Astrocyte (in vitro differentiated cells and primary cell): ENCODE measurements at regions not wholly inside any gene's neighbourhood (a gene's known extent, or its start where the extent isn't known, plus 50 kb on each side); places are given as distances from the start of the nearest gene placed in this dataset.
A peak's percentile ranks its signal among the peaks of the same experiment; 100 is the strongest.

Experiments used
- DNase-seq: peaks from one replicate; pipeline ENCODE4 v3.0.0-alpha.2; 2010; ENCODE audit warnings: low read depth
- FAIRE-seq: peaks from 2 replicates; lab custom pipeline; 2011; peaks lifted over from hg19 to GRCh38; lab: Jason Lieb, UNC
- H2AFZ ChIP-seq: 2 replicates; pipeline ENCODE4 v1.6.0; 2012; ENCODE audit warnings: low read depth, low read length, inconsistent platforms
- H3K27ac ChIP-seq: 2 replicates; pipeline ENCODE4 v1.5.1; 2011; ENCODE audit warnings: low read depth, low read length, inconsistent platforms
- H3K27me3 ChIP-seq: 2 replicates; pipeline ENCODE4 v1.6.0; 2011; ENCODE audit warnings: low read length, inconsistent platforms; ENCODE audit not compliant: insufficient read depth
- H3K36me3 ChIP-seq: 2 replicates; pipeline ENCODE4 v1.5.1; 2011; ENCODE audit warnings: low read length, inconsistent platforms; ENCODE audit not compliant: insufficient read depth
- H3K4me1 ChIP-seq: 2 replicates; pipeline ENCODE4 v1.5.1; 2011; ENCODE audit warnings: low read length, inconsistent platforms; ENCODE audit not compliant: insufficient read depth
- H3K4me2 ChIP-seq: 2 replicates; pipeline ENCODE4 v1.6.0; 2012; ENCODE audit warnings: low read length, inconsistent platforms
- H3K4me3 ChIP-seq: 2 replicates; pipeline ENCODE4 v1.5.1; 2011; ENCODE audit warnings: low read depth, mild to moderate bottlenecking, low read length, inconsistent platforms; ENCODE audit not compliant: insufficient read depth
- H3K79me2 ChIP-seq: 2 replicates; pipeline ENCODE4 v1.6.0; 2012; ENCODE audit warnings: mild to moderate bottlenecking, low read length, inconsistent platforms; ENCODE audit not compliant: insufficient read depth
- H3K9ac ChIP-seq: 2 replicates; pipeline ENCODE4 v1.6.0; 2012; ENCODE audit warnings: mild to moderate bottlenecking, low read length, inconsistent platforms
- H3K9me3 ChIP-seq: 2 replicates; pipeline ENCODE4 v1.5.1; 2012; ENCODE audit warnings: low read depth, mild to moderate bottlenecking, low read length, inconsistent platforms; ENCODE audit not compliant: insufficient read depth
- H4K20me1 ChIP-seq: 2 replicates; pipeline ENCODE4 v1.6.0; 2012; ENCODE audit warnings: low read length, inconsistent platforms; ENCODE audit not compliant: insufficient read depth
- H3K27ac Mint-ChIP-seq: one replicate; pipeline ENCODE4 v1.8.0; 2021; ENCODE audit warnings: mild to moderate bottlenecking, mixed read lengths; ENCODE audit not compliant: unreplicated experiment
- H3K27me3 Mint-ChIP-seq: one replicate; pipeline ENCODE4 v1.8.0; 2021; ENCODE audit warnings: low read depth, mixed read lengths; ENCODE audit not compliant: unreplicated experiment
- H3K36me3 Mint-ChIP-seq: one replicate; pipeline ENCODE4 v1.8.0; 2021; ENCODE audit warnings: low read depth, mixed read lengths; ENCODE audit not compliant: unreplicated experiment
- H3K4me1 Mint-ChIP-seq: one replicate; pipeline ENCODE4 v1.8.0; 2021; ENCODE audit warnings: low read depth, mixed read lengths; ENCODE audit not compliant: unreplicated experiment
- H3K4me3 Mint-ChIP-seq: one replicate; pipeline ENCODE4 v1.8.0; 2021; ENCODE audit warnings: mild to moderate bottlenecking, moderate library complexity, mixed read lengths; ENCODE audit not compliant: unreplicated experiment
- H3K9me3 Mint-ChIP-seq: one replicate; pipeline ENCODE4 v1.8.0; 2021; ENCODE audit warnings: mild to moderate bottlenecking, mixed read lengths; ENCODE audit not compliant: unreplicated experiment
- EZH2 ChIP-seq: IDR thresholded peaks from 2 replicates; pipeline ENCODE4 v1.6.1; 2012; ENCODE audit warnings: mild to moderate bottlenecking, low read length, inconsistent platforms; ENCODE audit not compliant: insufficient read depth
- TF ChIP-seq, protein P1 (sequence below): IDR thresholded peaks from 2 replicates; pipeline ENCODE4 v1.5.1; 2011; ENCODE audit warnings: low read depth, mild to moderate bottlenecking, inconsistent platforms, low read length, moderate library complexity; ENCODE audit not compliant: insufficient read depth

DNA sequence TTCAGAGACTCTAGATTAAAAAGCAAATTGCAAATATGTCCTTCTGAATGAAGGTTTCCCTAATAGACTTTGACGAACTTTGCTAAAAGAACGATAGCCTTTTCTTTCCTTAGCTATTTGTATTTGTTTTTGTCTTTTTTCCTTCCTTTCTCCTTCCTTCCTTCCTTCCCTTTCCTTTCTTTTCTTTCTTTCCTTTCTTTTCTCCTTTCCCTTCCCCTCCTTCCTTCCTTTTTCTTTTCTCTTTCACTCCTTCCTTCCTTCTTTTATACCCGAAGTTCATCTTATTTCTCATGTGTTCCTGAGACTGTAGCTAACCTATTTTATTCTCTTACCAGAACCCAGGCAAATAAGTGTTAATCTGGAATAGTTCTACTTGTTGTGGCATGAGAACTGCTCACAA lies 381.2 kb upstream of the RUNX1 start:
- Histone ChIP-seq H3K36me3 (no peaks in the 10 kb centered on the region), H3K27ac (no peak overlapping the region), H3K4me2 (no peak overlapping the region), H3K4me3 (no peak overlapping the region), H3K79me2 (no peaks in the 10 kb centered on the region), H2AFZ (no peak overlapping the region), H3K9me3 (peaks cover 9% of the 10 kb centered on the region), H3K27me3 (no peaks in the 10 kb centered on the region), H3K4me1 (peaks cover 7% of the 10 kb centered on the region), H3K9ac (no peak overlapping the region), H4K20me1 (no peaks in the 10 kb centered on the region)
- FAIRE-seq = no peak
- H3K9me3 Mint-ChIP-seq = peaks cover 22% of the 10 kb centered on the region
- H3K4me1 Mint-ChIP-seq = peaks cover 24% of the 10 kb centered on the region
- TF ChIP-seq, protein P1, sequence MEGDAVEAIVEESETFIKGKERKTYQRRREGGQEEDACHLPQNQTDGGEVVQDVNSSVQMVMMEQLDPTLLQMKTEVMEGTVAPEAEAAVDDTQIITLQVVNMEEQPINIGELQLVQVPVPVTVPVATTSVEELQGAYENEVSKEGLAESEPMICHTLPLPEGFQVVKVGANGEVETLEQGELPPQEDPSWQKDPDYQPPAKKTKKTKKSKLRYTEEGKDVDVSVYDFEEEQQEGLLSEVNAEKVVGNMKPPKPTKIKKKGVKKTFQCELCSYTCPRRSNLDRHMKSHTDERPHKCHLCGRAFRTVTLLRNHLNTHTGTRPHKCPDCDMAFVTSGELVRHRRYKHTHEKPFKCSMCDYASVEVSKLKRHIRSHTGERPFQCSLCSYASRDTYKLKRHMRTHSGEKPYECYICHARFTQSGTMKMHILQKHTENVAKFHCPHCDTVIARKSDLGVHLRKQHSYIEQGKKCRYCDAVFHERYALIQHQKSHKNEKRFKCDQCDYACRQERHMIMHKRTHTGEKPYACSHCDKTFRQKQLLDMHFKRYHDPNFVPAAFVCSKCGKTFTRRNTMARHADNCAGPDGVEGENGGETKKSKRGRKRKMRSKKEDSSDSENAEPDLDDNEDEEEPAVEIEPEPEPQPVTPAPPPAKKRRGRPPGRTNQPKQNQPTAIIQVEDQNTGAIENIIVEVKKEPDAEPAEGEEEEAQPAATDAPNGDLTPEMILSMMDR = no peak
- no peak for TF ChIP-seq EZH2
- no peak overlapping the region for H3K27ac Mint-ChIP-seq
- no peaks in the 10 kb centered on the region for H3K27me3 Mint-ChIP-seq
- peaks cover 7% of the 10 kb centered on the region for H3K36me3 Mint-ChIP-seq
- no peak for DNase-seq
- no peak overlapping the region for H3K4me3 Mint-ChIP-seq

- Histone ChIP-seq H2AFZ (no peak overlapping the region), H3K4me3 (no peak overlapping the region), H3K4me1 (peaks cover 7% of the 10 kb centered on the region), H3K9me3 (peaks cover 9% of the 10 kb centered on the region), H3K4me2 (peak overlapping the region; percentile 68), H3K27ac (no peak overlapping the region), H3K36me3 (no peaks in the 10 kb centered on the region), H4K20me1 (no peaks in the 10 kb centered on the region), H3K27me3 (no peaks in the 10 kb centered on the region), H3K9ac (peak overlapping the region; percentile 2), H3K79me2 (no peaks in the 10 kb centered on the region)
- no peaks in the 10 kb centered on the region for H3K27me3 Mint-ChIP-seq
- H3K36me3 Mint-ChIP-seq = peaks cover 7% of the 10 kb centered on the region
- DNase-seq (no peak), FAIRE-seq (no peak)
- H3K9me3 Mint-ChIP-seq = peaks cover 20% of the 10 kb centered on the region
- peaks cover 24% of the 10 kb centered on the region for H3K4me1 Mint-ChIP-seq
- H3K27ac Mint-ChIP-seq = peak overlapping the region; percentile 97
- no peak overlapping the region for H3K4me3 Mint-ChIP-seq
- TF ChIP-seq, protein P1 = no peak
- TF ChIP-seq EZH2 = no peak
Measured at GRCh38 chr21:35428937-35429336, 379.8 kb upstream of the RUNX1 start.

GRCh38 chr21:35428489-35428888 lies 379.4 kb upstream of the RUNX1 start:
- no peaks in the 10 kb centered on the region for H4K20me1 ChIP-seq
- H3K9me3 Mint-ChIP-seq = peaks cover 16% of the 10 kb centered on the region
- no peaks in the 10 kb centered on the region for H3K36me3 ChIP-seq
- H3K4me3 ChIP-seq = no peak overlapping the region
- H3K27ac ChIP-seq = no peak overlapping the region
- H3K9ac ChIP-seq = peak overlapping the region; percentile 2
- no peak for FAIRE-seq
- DNase-seq = peak; percentile 29
- H3K4me2 ChIP-seq = peak overlapping the region; percentile 68
- peak overlapping the region; percentile 47 for H3K4me3 Mint-ChIP-seq
- peaks cover 6% of the 10 kb centered on the region for H3K36me3 Mint-ChIP-seq
- peak overlapping the region; percentile 97 for H3K27ac Mint-ChIP-seq
- H3K27me3 ChIP-seq = no peaks in the 10 kb centered on the region
- no peaks in the 10 kb centered on the region for H3K27me3 Mint-ChIP-seq
- no peak for TF ChIP-seq EZH2
- TF ChIP-seq, protein P1 = no peak
- peaks cover 7% of the 10 kb centered on the region for H3K4me1 ChIP-seq
- H2AFZ ChIP-seq = peak overlapping the region; percentile 62
- H3K9me3 ChIP-seq = peaks cover 9% of the 10 kb centered on the region
- H3K4me1 Mint-ChIP-seq = peaks cover 24% of the 10 kb centered on the region
- no peaks in the 10 kb centered on the region for H3K79me2 ChIP-seq
